Activated B cell treated with CpG ODN at 0.5 μM for 24 hours (primary cell): ENCODE measurements at regions not wholly inside any gene's neighbourhood (a gene's known extent, or its start where the extent isn't known, plus 50 kb on each side); places are given as distances from the start of the nearest gene placed in this dataset.

Source experiments
- ATAC-seq: fragments of 200-7000 bp; cut with Tn5 transposase; one replicate; pipeline ENCODE4 v1.10.0; 2021; ENCODE audit warnings: low read depth, mild to moderate bottlenecking, moderate library complexity
- CTCF ChIA-PET: fragments of 350-600 bp; sonication (Branson Sonifier 250); formaldehyde crosslinking; loops from one replicate; lab custom pipeline; 2021; ENCODE audit warnings: antibody characterized with exemption; lab: Charles Lee
- POLR2A ChIA-PET: fragments of 350-600 bp; sonication (Branson Sonifier 250); formaldehyde crosslinking; loops from one replicate; lab custom pipeline; 2021; ENCODE audit warnings: antibody characterized with exemption; lab: Charles Lee
- DNase-seq: peaks from one replicate; pipeline ENCODE4 v3.0.0; 2022
- H3K27ac Mint-ChIP-seq: one replicate; pipeline ENCODE4 v1.8.0; 2020; ENCODE audit warnings: mixed read lengths
- H3K27me3 Mint-ChIP-seq: one replicate; pipeline ENCODE4 v1.8.0; 2021; ENCODE audit warnings: mixed read lengths
- H3K36me3 Mint-ChIP-seq: one replicate; pipeline ENCODE4 v1.8.0; 2021; ENCODE audit warnings: low read depth, mixed read lengths
- H3K4me1 Mint-ChIP-seq: one replicate; pipeline ENCODE4 v1.8.0; 2021; ENCODE audit warnings: mixed read lengths
- H3K4me3 Mint-ChIP-seq: one replicate; pipeline ENCODE4 v1.8.0; 2020; ENCODE audit warnings: mild to moderate bottlenecking, mixed read lengths
- H3K9me3 Mint-ChIP-seq: one replicate; pipeline ENCODE4 v1.8.0; 2020; ENCODE audit warnings: mixed read lengths
- CTCF ChIP-seq: fragments of 200-600 bp; IDR thresholded peaks from one replicate; pipeline ENCODE4 v1.8.0; 2022; ENCODE audit warnings: antibody characterized with exemption, mild to moderate bottlenecking
- intact Hi-C: fragments of 100-400 bp; cut with micrococcal nuclease; formaldehyde crosslinking; loops from one replicate; pipeline ENCODE4 v1.15.1; 2024

GRCh38 chr6:137588472-137588871, 94.3 kb upstream of the OLIG3 start:
- H3K4me3 Mint-ChIP-seq = no peak overlapping the region
- no peaks in the 10 kb centered on the region for H3K4me1 Mint-ChIP-seq
- TF ChIP-seq CTCF = no peak
- ATAC-seq = no peak
- no peaks in the 10 kb centered on the region for H3K36me3 Mint-ChIP-seq
- DNase-seq = no peak
- no peak overlapping the region for H3K27ac Mint-ChIP-seq
- intact Hi-C loops = loop anchor here (5.0 kb wide), 1 partner anchor 316 kb away; no protein-coding TSS in a partner anchor
- CTCF ChIA-PET = no interaction called here
- H3K27me3 Mint-ChIP-seq = peaks cover 25% of the 10 kb centered on the region
- peaks cover 5% of the 10 kb centered on the region for H3K9me3 Mint-ChIP-seq
- POLR2A ChIA-PET = no interaction called here

- Mint-ChIP-seq H3K27me3 (peaks cover 30% of the 10 kb centered on the region), H3K36me3 (no peaks in the 10 kb centered on the region), H3K4me3 (no peak overlapping the region), H3K4me1 (no peaks in the 10 kb centered on the region), H3K27ac (no peak overlapping the region), H3K9me3 (peaks cover 7% of the 10 kb centered on the region)
- intact Hi-C loops = loop anchor here (1.0 to 5.0 kb wide), 2 partner anchors 317 to 495 kb away; no protein-coding TSS in a partner anchor
- ChIA-PET POLR2A (no interaction called here), CTCF (interaction anchor here (1.0 kb wide), 1 partner anchor 495 kb away, joined by 4 read pairs; no protein-coding TSS in a partner anchor)
- DNase-seq = no peak
- TF ChIP-seq CTCF = no peak
- ATAC-seq = peak; percentile 90
Observed at GRCh38 chr6:137589067-137589848, 95.1 kb upstream of the OLIG3 start.

GRCh38 chr6:137590684-137591083, 96.5 kb upstream of the OLIG3 start:
- intact Hi-C loops = no loop called here
- H3K4me3 Mint-ChIP-seq = no peak overlapping the region
- peaks cover 18% of the 10 kb centered on the region for H3K9me3 Mint-ChIP-seq
- ATAC-seq (no peak), DNase-seq (no peak)
- H3K4me1 Mint-ChIP-seq = no peaks in the 10 kb centered on the region
- no peak overlapping the region for H3K27ac Mint-ChIP-seq
- no peak for TF ChIP-seq CTCF
- H3K36me3 Mint-ChIP-seq = no peaks in the 10 kb centered on the region
- ChIA-PET CTCF (no interaction called here), POLR2A (no interaction called here)
- peaks cover 27% of the 10 kb centered on the region for H3K27me3 Mint-ChIP-seq

- Mint-ChIP-seq H3K4me3 (no peak overlapping the region), H3K36me3 (no peaks in the 10 kb centered on the region), H3K4me1 (no peaks in the 10 kb centered on the region), H3K9me3 (peaks cover 6% of the 10 kb centered on the region), H3K27me3 (peaks cover 20% of the 10 kb centered on the region), H3K27ac (no peak overlapping the region)
- ATAC-seq (no peak), DNase-seq (no peak)
- no peak for TF ChIP-seq CTCF
- POLR2A ChIA-PET = interaction anchor here (0.5 kb wide), 1 partner anchor 1056 kb away, joined by 3 read pairs; no protein-coding TSS in a partner anchor
- intact Hi-C loops = no loop called here
- CTCF ChIA-PET = no interaction called here
Observed at GRCh38 chr6:137601471-137601870, 107.3 kb upstream of the OLIG3 start.

GRCh38 chr6:137602313-137603197, 108.4 kb upstream of the OLIG3 start:
- H3K27ac Mint-ChIP-seq = no peak overlapping the region
- no peak overlapping the region for H3K4me3 Mint-ChIP-seq
- ChIA-PET POLR2A (no interaction called here), CTCF (no interaction called here)
- ATAC-seq (no peak), DNase-seq (no peak)
- H3K27me3 Mint-ChIP-seq = peaks cover 20% of the 10 kb centered on the region
- H3K4me1 Mint-ChIP-seq = no peaks in the 10 kb centered on the region
- TF ChIP-seq CTCF = no peak
- intact Hi-C loops = no loop called here
- peaks cover 2% of the 10 kb centered on the region for H3K9me3 Mint-ChIP-seq
- no peaks in the 10 kb centered on the region for H3K36me3 Mint-ChIP-seq
